DOHH2 (cell line): ENCODE measurements at regions not wholly inside any gene's neighbourhood (a gene's known extent, or its start where the extent isn't known, plus 50 kb on each side); places are given as distances from the start of the nearest gene placed in this dataset.

Experiments
- EZH2phosphoT487 ChIP-seq: fragments of 200-600 bp; sonication (generic); IDR thresholded peaks from 2 replicates; pipeline ENCODE4 v1.6.1; 2017; ENCODE audit warnings: borderline replicate concordance, mild to moderate bottlenecking, antibody characterized with exemption, low read length, moderate library complexity, mixed read lengths
- TF ChIP-seq, protein P1 (sequence below): fragments of 200-600 bp; sonication (generic); IDR thresholded peaks from one replicate; pipeline ENCODE4 v1.5.1; 2014; ENCODE audit warnings: antibody characterized with exemption, mild to moderate bottlenecking, low read depth, low read length; ENCODE audit not compliant: poor library complexity, severe bottlenecking

DNA sequence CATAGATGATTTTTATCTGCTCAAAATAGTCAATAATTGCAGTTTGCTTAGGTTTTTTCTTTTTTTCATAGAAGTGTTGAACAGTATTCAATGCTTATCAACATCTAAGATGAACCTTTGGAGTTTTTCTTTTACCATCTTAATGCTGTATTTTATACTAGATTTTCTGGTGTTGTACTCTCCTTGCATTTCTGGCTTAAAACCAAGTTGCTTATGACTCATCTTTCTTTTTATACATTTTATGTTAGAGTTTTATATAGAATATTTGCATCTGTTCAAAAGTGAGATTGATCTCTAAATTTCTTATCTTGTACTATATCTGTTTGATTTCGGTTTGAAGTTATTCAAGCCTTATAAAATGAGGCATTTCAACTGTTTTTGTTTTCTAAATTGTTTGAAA, 232.5 kb downstream of the RFPL4B start:
- TF ChIP-seq, protein P1, sequence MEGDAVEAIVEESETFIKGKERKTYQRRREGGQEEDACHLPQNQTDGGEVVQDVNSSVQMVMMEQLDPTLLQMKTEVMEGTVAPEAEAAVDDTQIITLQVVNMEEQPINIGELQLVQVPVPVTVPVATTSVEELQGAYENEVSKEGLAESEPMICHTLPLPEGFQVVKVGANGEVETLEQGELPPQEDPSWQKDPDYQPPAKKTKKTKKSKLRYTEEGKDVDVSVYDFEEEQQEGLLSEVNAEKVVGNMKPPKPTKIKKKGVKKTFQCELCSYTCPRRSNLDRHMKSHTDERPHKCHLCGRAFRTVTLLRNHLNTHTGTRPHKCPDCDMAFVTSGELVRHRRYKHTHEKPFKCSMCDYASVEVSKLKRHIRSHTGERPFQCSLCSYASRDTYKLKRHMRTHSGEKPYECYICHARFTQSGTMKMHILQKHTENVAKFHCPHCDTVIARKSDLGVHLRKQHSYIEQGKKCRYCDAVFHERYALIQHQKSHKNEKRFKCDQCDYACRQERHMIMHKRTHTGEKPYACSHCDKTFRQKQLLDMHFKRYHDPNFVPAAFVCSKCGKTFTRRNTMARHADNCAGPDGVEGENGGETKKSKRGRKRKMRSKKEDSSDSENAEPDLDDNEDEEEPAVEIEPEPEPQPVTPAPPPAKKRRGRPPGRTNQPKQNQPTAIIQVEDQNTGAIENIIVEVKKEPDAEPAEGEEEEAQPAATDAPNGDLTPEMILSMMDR = no peak
- no peak for TF ChIP-seq EZH2phosphoT487
